GM23338 (cell line): ENCODE measurements at regions not wholly inside any gene's neighbourhood (a gene's known extent, or its start where the extent isn't known, plus 50 kb on each side); places are given as distances from the start of the nearest gene placed in this dataset.

ENCODE experiments used
- ATAC-seq: fragments of 200-7000 bp; cut with Tn5 transposase; 3 replicates; pipeline ENCODE4 v1.9.1; 2020
- DNase-seq: peaks from one replicate; pipeline ENCODE4 v3.0.0-alpha.2; 2015; ENCODE audit warnings: low spot score
- H2AFZ ChIP-seq: fragments of 200-600 bp; sonication (generic); 2 replicates; pipeline ENCODE4 v1.8.0; 2016; ENCODE audit warnings: antibody characterized with exemption, mild to moderate bottlenecking, moderate library complexity
- H3F3A ChIP-seq: fragments of 200-600 bp; sonication (generic); replicated peaks from 2 replicates; pipeline ENCODE4 v1.8.0; 2017; ENCODE audit warnings: antibody characterized with exemption, mixed run types, low read depth
- H3K27ac ChIP-seq: fragments of 200-600 bp; sonication (generic); 2 replicates; pipeline ENCODE4 v1.6.1; 2016; ENCODE audit warnings: low read depth
- H3K27me3 ChIP-seq: fragments of 200-600 bp; sonication (generic); 2 replicates; pipeline ENCODE4 v1.8.0; 2016; ENCODE audit warnings: mild to moderate bottlenecking, mixed run types, moderate library complexity; ENCODE audit not compliant: insufficient read depth
- H3K36me3 ChIP-seq: fragments of 200-600 bp; sonication (generic); 2 replicates; pipeline ENCODE4 v1.8.0; 2016; ENCODE audit warnings: mild to moderate bottlenecking; ENCODE audit not compliant: insufficient read depth
- H3K4me1 ChIP-seq: fragments of 200-600 bp; sonication (generic); 2 replicates; pipeline ENCODE4 v1.8.0; 2016; ENCODE audit warnings: mild to moderate bottlenecking, moderate library complexity; ENCODE audit not compliant: insufficient read depth
- H3K4me2 ChIP-seq: fragments of 200-600 bp; sonication (generic); 2 replicates; pipeline ENCODE4 v1.7.1; 2017; ENCODE audit warnings: mixed run types
- H3K4me3 ChIP-seq: fragments of 200-600 bp; sonication (generic); 2 replicates; pipeline ENCODE4 v1.6.1; 2016; ENCODE audit warnings: mixed run types
- H3K79me2 ChIP-seq: fragments of 200-600 bp; sonication (generic); replicated peaks from 2 replicates; pipeline ENCODE4 v1.8.0; 2017; ENCODE audit warnings: mild to moderate bottlenecking; ENCODE audit not compliant: insufficient read depth
- H3K9me2 ChIP-seq: fragments of 200-600 bp; sonication (generic); 2 replicates; pipeline ENCODE4 v1.8.0; 2017; ENCODE audit not compliant: insufficient read depth
- H4K20me1 ChIP-seq: fragments of 200-600 bp; sonication (generic); replicated peaks from 2 replicates; pipeline ENCODE4 v1.8.0; 2017; ENCODE audit warnings: mild to moderate bottlenecking; ENCODE audit not compliant: insufficient read depth
- H3K27ac Mint-ChIP-seq: 2 replicates; pipeline ENCODE4 v1.8.0; 2020; ENCODE audit warnings: inconsistent platforms, mild to moderate bottlenecking, moderate library complexity, mixed read lengths
- H3K27me3 Mint-ChIP-seq: 3 replicates; pipeline ENCODE4 v1.8.0; 2022; ENCODE audit warnings: low read depth, mild to moderate bottlenecking, moderate library complexity, mixed read lengths, inconsistent platforms; ENCODE audit not compliant: insufficient read depth, poor library complexity
- H3K36me3 Mint-ChIP-seq: 3 replicates; pipeline ENCODE4 v1.8.0; 2021; ENCODE audit warnings: low read depth, mild to moderate bottlenecking, inconsistent platforms, moderate library complexity, mixed read lengths
- H3K4me1 Mint-ChIP-seq: 3 replicates; pipeline ENCODE4 v1.8.0; 2020; ENCODE audit warnings: mild to moderate bottlenecking, inconsistent platforms, mixed read lengths
- H3K4me3 Mint-ChIP-seq: 3 replicates; pipeline ENCODE4 v1.8.0; 2021; ENCODE audit warnings: moderate library complexity, mild to moderate bottlenecking, inconsistent platforms, mixed read lengths
- H3K9me3 Mint-ChIP-seq: 3 replicates; pipeline ENCODE4 v1.8.0; 2020; ENCODE audit warnings: moderate library complexity, mild to moderate bottlenecking, inconsistent platforms, mixed read lengths
- CREB1 ChIP-seq: fragments of 250-450 bp; sonication (Bioruptor Pico); IDR thresholded peaks from 2 replicates; pipeline ENCODE4 v1.5.0; 2020; ENCODE audit warnings: low read depth, mild to moderate bottlenecking, moderate library complexity
- EZH2 ChIP-seq: fragments of 200-600 bp; sonication (generic); IDR thresholded peaks from one replicate; pipeline ENCODE4 v1.8.0; 2017; ENCODE audit warnings: antibody characterized with exemption, mild to moderate bottlenecking, low read depth; ENCODE audit not compliant: unreplicated experiment
- EZH2phosphoT487 ChIP-seq: fragments of 200-600 bp; sonication (generic); IDR thresholded peaks from one replicate; pipeline ENCODE4 v1.8.1; 2018; ENCODE audit warnings: antibody characterized with exemption; ENCODE audit not compliant: unreplicated experiment
- JUNB ChIP-seq: IDR thresholded peaks from one replicate; pipeline ENCODE4 v1.6.1; 2016; ENCODE audit warnings: antibody characterized with exemption; ENCODE audit not compliant: unreplicated experiment
- NANOG ChIP-seq: IDR thresholded peaks from 2 replicates; pipeline ENCODE4 v1.6.1; 2016; ENCODE audit warnings: antibody characterized with exemption, borderline replicate concordance
- POLR2AphosphoS5 ChIP-seq: IDR thresholded peaks from 2 replicates; pipeline ENCODE4 v1.6.1; 2016; ENCODE audit warnings: antibody characterized with exemption, low read depth
- STAT1 ChIP-seq: IDR thresholded peaks from one replicate; pipeline ENCODE4 v1.6.1; 2016; ENCODE audit warnings: antibody characterized with exemption; ENCODE audit not compliant: unreplicated experiment
- ZNF114 ChIP-seq: fragments of 250-450 bp; sonication (Bioruptor Pico); IDR thresholded peaks from 2 replicates; pipeline ENCODE4 v1.5.0; 2020; ENCODE audit warnings: mild to moderate bottlenecking, moderate library complexity
- ZNF331 ChIP-seq: fragments of 250-450 bp; sonication (Bioruptor Pico); IDR thresholded peaks from 2 replicates; pipeline ENCODE4 v1.5.0; 2020; ENCODE audit warnings: low read depth, mild to moderate bottlenecking, moderate library complexity
- TF ChIP-seq, protein P1 (sequence below): fragments of 250-450 bp; sonication (Bioruptor Pico); IDR thresholded peaks from 2 replicates; pipeline ENCODE4 v1.5.0; 2020; ENCODE audit warnings: mild to moderate bottlenecking, moderate library complexity
- TF ChIP-seq, protein P2 (sequence below), 2 experiments: fragments of 200-600 bp in 1 of 2; sonication (generic) in 1 of 2; conservative IDR thresholded peaks; 2 replicates each; pipeline versions ENCODE4 v1.5.1 to v1.6.1; 2016 to 2017; ENCODE audit warnings: antibody characterized with exemption in 2 of 2, low read depth in 2 of 2, mild to moderate bottlenecking in 2 of 2, moderate library complexity in 1 of 2
- TF ChIP-seq, protein P3 (sequence below): IDR thresholded peaks from one replicate; pipeline ENCODE4 v1.6.1; 2018; ENCODE audit warnings: antibody characterized with exemption; ENCODE audit not compliant: unreplicated experiment

DNA sequence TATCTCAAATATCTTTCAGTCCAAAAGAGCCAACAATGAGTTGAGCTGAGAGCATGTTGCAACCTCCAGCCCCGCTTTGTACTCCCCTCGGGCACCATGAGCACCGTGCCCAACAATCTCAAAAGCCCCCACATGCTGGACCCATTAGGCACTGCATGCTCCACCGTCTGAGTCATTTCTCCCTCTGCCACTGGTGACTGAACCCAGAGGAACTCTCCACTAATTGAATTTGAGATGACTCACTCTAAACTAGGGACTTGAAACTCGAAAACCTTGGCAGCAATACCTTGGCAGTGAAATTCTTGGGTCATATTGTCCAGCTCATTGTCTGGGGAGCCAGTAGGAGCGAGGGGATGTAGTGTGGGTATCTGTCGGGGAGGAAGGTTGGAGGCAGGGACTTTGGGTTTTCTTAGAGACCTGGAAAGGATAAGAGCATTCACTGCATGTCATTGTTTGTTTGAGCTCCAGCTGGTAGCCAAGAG, 49.9 kb upstream of the SLIT3 start:
- H3K4me1 ChIP-seq = no peaks in the 10 kb centered on the region
- H3K9me2 ChIP-seq = peaks cover 2% of the 10 kb centered on the region; the same call in 1 of the 2 replicates
- Mint-ChIP-seq H3K4me1 (no peaks in the 10 kb centered on the region), H3K27me3 (no peaks in the 10 kb centered on the region), H3K9me3 (no peaks in the 10 kb centered on the region), H3K27ac (no peak overlapping the region), H3K4me3 (no peak overlapping the region), H3K36me3 (no peaks in the 10 kb centered on the region)
- no peaks in the 10 kb centered on the region for H3K36me3 ChIP-seq
- TF ChIP-seq POLR2AphosphoS5 (no peak), EZH2 (no peak), ZNF331 (CRISPR knock-in tag) (no peak), STAT1 (no peak), NANOG (no peak), EZH2phosphoT487 (no peak), JUNB (no peak), CREB1 (no peak), ZNF114 (CRISPR knock-in tag) (no peak)
- TF ChIP-seq, protein P1, sequence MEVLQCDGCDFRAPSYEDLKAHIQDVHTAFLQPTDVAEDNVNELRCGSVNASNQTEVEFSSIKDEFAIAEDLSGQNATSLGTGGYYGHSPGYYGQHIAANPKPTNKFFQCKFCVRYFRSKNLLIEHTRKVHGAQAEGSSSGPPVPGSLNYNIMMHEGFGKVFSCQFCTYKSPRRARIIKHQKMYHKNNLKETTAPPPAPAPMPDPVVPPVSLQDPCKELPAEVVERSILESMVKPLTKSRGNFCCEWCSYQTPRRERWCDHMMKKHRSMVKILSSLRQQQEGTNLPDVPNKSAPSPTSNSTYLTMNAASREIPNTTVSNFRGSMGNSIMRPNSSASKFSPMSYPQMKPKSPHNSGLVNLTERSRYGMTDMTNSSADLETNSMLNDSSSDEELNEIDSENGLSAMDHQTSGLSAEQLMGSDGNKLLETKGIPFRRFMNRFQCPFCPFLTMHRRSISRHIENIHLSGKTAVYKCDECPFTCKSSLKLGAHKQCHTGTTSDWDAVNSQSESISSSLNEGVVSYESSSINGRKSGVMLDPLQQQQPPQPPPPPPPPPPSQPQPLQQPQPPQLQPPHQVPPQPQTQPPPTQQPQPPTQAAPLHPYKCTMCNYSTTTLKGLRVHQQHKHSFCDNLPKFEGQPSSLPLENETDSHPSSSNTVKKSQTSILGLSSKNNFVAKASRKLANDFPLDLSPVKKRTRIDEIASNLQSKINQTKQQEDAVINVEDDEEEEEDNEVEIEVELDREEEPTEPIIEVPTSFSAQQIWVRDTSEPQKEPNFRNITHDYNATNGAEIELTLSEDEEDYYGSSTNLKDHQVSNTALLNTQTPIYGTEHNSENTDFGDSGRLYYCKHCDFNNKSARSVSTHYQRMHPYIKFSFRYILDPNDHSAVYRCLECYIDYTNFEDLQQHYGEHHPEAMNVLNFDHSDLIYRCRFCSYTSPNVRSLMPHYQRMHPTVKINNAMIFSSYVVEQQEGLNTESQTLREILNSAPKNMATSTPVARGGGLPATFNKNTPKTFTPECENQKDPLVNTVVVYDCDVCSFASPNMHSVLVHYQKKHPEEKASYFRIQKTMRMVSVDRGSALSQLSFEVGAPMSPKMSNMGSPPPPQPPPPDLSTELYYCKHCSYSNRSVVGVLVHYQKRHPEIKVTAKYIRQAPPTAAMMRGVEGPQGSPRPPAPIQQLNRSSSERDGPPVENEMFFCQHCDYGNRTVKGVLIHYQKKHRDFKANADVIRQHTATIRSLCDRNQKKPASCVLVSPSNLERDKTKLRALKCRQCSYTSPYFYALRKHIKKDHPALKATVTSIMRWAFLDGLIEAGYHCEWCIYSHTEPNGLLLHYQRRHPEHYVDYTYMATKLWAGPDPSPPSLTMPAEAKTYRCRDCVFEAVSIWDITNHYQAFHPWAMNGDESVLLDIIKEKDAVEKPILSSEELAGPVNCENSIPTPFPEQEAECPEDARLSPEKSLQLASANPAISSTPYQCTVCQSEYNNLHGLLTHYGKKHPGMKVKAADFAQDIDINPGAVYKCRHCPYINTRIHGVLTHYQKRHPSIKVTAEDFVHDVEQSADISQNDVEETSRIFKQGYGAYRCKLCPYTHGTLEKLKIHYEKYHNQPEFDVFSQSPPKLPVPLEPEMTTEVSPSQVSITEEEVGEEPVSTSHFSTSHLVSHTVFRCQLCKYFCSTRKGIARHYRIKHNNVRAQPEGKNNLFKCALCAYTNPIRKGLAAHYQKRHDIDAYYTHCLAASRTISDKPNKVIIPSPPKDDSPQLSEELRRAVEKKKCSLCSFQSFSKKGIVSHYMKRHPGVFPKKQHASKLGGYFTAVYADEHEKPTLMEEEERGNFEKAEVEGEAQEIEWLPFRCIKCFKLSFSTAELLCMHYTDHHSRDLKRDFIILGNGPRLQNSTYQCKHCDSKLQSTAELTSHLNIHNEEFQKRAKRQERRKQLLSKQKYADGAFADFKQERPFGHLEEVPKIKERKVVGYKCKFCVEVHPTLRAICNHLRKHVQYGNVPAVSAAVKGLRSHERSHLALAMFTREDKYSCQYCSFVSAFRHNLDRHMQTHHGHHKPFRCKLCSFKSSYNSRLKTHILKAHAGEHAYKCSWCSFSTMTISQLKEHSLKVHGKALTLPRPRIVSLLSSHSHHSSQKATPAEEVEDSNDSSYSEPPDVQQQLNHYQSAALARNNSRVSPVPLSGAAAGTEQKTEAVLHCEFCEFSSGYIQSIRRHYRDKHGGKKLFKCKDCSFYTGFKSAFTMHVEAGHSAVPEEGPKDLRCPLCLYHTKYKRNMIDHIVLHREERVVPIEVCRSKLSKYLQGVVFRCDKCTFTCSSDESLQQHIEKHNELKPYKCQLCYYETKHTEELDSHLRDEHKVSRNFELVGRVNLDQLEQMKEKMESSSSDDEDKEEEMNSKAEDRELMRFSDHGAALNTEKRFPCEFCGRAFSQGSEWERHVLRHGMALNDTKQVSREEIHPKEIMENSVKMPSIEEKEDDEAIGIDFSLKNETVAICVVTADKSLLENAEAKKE (CRISPR knock-in tag) = no peak
- TF ChIP-seq, protein P2, sequence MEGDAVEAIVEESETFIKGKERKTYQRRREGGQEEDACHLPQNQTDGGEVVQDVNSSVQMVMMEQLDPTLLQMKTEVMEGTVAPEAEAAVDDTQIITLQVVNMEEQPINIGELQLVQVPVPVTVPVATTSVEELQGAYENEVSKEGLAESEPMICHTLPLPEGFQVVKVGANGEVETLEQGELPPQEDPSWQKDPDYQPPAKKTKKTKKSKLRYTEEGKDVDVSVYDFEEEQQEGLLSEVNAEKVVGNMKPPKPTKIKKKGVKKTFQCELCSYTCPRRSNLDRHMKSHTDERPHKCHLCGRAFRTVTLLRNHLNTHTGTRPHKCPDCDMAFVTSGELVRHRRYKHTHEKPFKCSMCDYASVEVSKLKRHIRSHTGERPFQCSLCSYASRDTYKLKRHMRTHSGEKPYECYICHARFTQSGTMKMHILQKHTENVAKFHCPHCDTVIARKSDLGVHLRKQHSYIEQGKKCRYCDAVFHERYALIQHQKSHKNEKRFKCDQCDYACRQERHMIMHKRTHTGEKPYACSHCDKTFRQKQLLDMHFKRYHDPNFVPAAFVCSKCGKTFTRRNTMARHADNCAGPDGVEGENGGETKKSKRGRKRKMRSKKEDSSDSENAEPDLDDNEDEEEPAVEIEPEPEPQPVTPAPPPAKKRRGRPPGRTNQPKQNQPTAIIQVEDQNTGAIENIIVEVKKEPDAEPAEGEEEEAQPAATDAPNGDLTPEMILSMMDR (conservative IDR thresholded peaks at IDR 0.05; ENCODE audit: low read depth in 2 of 2) = no peak
- TF ChIP-seq, protein P3, sequence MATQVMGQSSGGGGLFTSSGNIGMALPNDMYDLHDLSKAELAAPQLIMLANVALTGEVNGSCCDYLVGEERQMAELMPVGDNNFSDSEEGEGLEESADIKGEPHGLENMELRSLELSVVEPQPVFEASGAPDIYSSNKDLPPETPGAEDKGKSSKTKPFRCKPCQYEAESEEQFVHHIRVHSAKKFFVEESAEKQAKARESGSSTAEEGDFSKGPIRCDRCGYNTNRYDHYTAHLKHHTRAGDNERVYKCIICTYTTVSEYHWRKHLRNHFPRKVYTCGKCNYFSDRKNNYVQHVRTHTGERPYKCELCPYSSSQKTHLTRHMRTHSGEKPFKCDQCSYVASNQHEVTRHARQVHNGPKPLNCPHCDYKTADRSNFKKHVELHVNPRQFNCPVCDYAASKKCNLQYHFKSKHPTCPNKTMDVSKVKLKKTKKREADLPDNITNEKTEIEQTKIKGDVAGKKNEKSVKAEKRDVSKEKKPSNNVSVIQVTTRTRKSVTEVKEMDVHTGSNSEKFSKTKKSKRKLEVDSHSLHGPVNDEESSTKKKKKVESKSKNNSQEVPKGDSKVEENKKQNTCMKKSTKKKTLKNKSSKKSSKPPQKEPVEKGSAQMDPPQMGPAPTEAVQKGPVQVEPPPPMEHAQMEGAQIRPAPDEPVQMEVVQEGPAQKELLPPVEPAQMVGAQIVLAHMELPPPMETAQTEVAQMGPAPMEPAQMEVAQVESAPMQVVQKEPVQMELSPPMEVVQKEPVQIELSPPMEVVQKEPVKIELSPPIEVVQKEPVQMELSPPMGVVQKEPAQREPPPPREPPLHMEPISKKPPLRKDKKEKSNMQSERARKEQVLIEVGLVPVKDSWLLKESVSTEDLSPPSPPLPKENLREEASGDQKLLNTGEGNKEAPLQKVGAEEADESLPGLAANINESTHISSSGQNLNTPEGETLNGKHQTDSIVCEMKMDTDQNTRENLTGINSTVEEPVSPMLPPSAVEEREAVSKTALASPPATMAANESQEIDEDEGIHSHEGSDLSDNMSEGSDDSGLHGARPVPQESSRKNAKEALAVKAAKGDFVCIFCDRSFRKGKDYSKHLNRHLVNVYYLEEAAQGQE = no peak
- ATAC-seq (no peak), DNase-seq (no peak)
- no peaks in the 10 kb centered on the region for H3K79me2 ChIP-seq
- no peaks in the 10 kb centered on the region for H4K20me1 ChIP-seq
- no peak overlapping the region for H2AFZ ChIP-seq
- H3F3A ChIP-seq = no peaks in the 10 kb centered on the region
- no peaks in the 10 kb centered on the region for H3K27me3 ChIP-seq
- no peak overlapping the region for H3K4me3 ChIP-seq
- no peak overlapping the region for H3K27ac ChIP-seq
- no peak overlapping the region for H3K4me2 ChIP-seq
